COLO829 (cell line): ENCODE measurements at regions not wholly inside any gene's neighbourhood (a gene's known extent, or its start where the extent isn't known, plus 50 kb on each side); places are given as distances from the start of the nearest gene placed in this dataset.
"Not testable (repeated sequence)": the region's sequence is repeated elsewhere in the genome, so short reads cannot be mapped to it uniquely, and the experiment has no call there.

Experiments used
- DNase-seq: peaks from one replicate; pipeline ENCODE4 v3.0.0; 2012; ENCODE audit warnings: low spot score

DNA sequence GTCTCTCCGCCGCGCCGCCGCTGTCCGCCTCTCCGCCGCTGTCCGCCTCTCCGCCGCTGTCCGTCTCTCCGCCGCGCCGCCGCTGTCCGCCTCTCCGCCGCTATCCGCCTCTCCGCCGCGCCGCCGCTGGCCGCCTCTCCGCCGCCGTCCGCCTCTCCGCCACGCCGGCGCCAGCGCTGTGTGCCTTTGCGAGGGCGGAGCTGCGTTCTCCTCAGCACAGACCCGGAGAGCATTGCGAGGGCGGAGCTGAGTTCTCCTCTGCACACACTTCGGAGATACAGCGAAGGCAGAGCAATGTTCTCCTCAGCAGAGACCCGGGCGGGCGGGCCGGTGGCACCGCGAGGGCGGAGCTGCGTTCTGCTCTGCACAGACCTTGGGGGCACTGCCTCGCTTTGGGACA, 327.4 kb upstream of the PLGLB1 start:
- DNase-seq: not testable (repeated sequence)

- DNase-seq: not testable (repeated sequence)
Measured at GRCh38 chr2:87352178-87352934, 330.7 kb upstream of the PLGLB1 start.

GRCh38 chr2:87353408-87353807, 331.8 kb upstream of the PLGLB1 start:
- DNase-seq: not testable (repeated sequence)

GRCh38 chr2:87354102-87354501, 332.5 kb upstream of the PLGLB1 start:
- not testable (repeated sequence) for DNase-seq

DNA sequence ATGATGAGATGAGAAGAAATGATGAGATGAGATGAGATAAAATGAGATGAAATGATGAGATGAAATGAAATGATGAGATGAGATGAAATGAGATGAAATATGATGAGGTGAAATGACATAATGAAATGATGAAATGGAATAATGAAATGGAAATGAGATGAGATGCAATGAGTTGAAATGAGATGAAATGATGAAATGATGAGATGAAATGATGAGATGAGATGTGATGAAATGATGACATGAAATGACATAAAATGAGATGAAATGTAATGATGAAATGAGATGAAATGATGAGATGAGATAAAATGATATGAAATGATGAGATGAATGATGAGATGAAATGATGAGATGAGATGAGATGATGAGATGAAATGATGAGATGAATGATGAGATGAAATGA, 338.6 kb upstream of the PLGLB1 start:
- not testable (repeated sequence) for DNase-seq

- DNase-seq: not testable (repeated sequence)
Measured at GRCh38 chr2:87360927-87361326, 339.3 kb upstream of the PLGLB1 start.

DNA sequence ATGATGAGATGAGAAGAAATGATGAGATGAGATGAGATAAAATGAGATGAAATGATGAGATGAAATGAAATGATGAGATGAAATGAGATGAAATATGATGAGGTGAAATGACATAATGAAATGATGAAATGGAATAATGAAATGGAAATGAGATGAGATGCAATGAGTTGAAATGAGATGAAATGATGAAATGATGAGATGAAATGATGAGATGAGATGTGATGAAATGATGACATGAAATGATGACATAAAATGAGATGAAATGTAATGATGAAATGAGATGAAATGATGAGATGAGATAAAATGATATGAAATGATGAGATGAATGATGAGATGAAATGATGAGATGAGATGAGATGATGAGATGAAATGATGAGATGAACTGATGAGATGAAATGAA, 340.2 kb upstream of the PLGLB1 start:
- not testable (repeated sequence) for DNase-seq

GRCh38 chr2:87364379-87364778, 342.7 kb upstream of the PLGLB1 start:
- not testable (repeated sequence) for DNase-seq

DNA sequence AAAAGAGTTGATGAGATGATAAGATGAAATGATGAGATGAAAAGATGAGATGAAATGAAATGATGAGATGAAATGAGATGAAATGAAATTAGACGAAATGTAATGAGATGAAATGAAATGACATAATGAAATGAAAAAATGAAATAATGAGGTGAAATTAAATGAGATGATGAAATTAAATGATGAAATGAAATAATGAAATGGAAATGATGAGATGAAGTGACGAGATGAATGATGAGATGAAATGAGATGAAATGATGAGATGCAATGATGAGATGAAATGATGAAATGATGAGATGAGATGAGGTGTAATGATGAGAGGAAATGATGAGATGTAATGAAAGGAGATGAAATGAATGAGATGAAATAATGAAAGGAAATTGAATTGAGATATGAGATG, 343.4 kb upstream of the PLGLB1 start:
- DNase-seq: not testable (repeated sequence)

GRCh38 chr2:87386063-87386560, 361.8 kb upstream of the PLGLB2 start:
- not testable (repeated sequence) for DNase-seq

DNA sequence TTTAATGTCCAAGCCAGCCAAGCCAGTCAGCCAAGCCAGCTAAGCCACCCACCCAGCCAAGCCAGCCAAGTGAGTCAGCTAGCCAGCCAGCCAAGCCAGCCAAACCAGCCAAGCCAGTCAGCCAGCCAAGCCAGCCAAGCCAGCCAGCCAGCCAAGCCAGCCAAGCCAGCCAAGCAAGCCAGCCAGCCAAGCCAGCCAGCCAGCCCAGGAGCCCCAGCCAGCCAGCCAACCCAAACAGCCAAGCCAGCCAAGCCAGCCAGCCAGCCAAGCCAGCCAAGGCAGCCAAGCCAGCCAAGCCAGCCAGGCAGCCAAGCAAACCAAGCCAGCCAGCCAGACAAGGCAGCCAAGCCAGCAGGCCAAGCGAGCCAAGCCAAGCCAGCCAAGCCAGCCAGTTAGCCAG, 352.1 kb upstream of the PLGLB2 start:
- not testable (repeated sequence) for DNase-seq

DNA sequence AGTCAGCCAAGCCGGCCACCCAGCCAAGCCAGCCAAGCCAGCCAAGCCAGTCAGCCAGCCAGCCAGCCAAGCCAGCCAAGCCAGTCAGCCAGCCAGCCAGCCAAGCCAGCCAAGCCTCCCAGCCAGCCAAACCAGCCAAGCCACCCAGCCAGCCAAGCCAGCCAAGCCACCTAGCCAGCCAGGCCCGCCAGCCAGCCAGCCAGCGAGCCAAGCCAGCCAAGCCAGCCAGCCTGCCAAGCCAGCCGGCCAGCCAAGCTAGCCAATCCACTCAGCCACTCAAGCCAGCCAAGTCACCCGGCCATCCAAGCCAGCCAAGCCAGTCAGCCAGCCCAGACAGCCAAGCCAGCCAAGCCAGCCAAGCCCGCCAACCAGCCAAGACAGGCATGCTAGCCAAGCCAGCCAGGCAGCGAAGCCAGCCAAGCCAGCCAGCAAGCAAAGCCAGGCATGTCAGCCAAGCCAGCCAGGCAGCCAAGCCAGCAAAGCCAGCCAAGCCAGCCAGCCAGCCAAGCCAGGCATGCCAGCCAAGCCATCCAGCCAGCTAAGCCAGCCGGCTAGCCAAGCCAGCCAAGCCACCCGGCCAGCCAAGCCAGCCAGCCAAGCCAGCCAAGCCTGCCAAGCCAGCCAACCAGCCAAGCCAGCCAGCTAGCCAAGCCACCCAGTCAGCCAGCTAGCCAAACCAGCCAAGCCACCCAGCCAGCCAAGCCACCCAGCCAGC, 351.2 kb upstream of the PLGLB2 start:
- not testable (repeated sequence) for DNase-seq

- DNase-seq: not testable (repeated sequence)
Measured at GRCh38 chr2:87397276-87398065, 350.4 kb upstream of the PLGLB2 start.

DNA sequence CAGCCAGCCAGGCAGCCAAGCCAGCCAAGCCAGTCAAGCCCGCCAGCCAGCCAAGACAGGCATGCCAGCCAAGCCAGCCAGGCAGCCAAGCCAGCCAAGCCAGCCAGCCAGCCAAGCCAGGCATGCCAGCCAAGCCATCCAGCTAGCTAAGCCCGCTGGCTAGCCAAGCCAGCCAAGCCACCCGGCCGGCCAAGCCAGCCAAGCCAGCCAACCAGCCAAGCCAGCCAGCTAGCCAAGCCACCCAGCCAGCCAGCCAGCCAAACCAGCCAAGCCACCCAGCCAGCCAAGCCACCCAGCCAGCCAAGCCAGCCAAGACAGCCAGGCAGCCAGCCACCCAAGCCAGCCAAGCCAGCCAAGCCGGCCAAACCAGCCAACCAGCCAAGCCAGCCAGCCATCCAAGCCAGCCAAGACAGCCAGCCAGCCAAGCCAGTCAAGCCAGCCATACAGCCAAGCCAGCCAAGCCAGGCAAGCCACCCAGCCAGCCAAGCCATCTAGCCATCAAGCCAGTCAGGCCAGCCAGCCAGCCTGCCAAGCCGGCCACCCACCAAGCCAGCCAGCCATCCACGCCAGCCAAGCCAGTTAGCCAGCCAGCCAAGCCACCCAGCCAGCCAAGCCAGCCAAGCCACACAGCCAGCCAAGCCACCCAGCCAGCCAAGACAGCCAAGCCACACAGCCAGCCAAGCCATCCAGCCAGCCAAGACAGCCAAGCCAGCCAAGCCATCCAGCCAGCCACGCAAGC, 349.2 kb upstream of the PLGLB2 start:
- not testable (repeated sequence) for DNase-seq

- no peak for DNase-seq
Measured at GRCh38 chr2:87401726-87402345, 346.1 kb upstream of the PLGLB2 start.

GRCh38 chr2:87403893-87404175, 344.1 kb upstream of the PLGLB2 start:
- no peak for DNase-seq

GRCh38 chr2:87404411-87405255, 343.3 kb upstream of the PLGLB2 start:
- not testable (repeated sequence) for DNase-seq

DNA sequence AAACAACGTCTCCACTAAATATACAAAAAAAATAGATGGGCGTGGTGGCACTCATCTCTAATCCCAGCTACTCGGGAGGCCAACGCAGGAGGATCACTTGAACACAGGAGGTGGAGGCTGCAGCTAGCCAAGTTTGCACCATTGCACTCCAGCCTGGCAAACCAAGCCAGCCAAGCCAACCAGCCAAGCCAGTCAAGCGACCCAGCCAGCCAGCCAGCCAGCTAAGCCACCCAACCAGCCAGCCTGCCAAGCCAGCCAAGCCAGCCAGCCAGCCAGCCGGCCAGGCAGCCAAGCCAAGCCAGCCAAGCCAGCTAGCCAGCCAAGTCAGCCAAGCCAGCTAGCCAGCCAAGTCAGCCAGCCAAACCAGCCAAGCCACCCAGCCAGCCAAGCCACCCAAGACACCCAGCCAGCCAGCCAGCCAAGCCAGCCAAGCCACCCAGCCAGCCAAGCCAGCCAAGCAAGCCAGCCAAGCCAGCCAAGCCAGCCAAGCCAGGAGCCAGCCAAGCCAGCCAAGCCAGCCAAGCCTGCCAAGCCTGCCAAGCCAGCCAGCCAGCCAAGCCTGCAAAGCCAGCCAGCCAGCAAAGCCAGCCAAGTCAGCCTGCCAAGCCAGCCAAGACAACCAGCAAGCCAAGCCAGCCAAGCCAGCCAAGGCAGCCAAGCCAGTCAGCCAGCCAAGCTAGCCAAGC, 342.2 kb upstream of the PLGLB2 start:
- DNase-seq: not testable (repeated sequence)

DNA sequence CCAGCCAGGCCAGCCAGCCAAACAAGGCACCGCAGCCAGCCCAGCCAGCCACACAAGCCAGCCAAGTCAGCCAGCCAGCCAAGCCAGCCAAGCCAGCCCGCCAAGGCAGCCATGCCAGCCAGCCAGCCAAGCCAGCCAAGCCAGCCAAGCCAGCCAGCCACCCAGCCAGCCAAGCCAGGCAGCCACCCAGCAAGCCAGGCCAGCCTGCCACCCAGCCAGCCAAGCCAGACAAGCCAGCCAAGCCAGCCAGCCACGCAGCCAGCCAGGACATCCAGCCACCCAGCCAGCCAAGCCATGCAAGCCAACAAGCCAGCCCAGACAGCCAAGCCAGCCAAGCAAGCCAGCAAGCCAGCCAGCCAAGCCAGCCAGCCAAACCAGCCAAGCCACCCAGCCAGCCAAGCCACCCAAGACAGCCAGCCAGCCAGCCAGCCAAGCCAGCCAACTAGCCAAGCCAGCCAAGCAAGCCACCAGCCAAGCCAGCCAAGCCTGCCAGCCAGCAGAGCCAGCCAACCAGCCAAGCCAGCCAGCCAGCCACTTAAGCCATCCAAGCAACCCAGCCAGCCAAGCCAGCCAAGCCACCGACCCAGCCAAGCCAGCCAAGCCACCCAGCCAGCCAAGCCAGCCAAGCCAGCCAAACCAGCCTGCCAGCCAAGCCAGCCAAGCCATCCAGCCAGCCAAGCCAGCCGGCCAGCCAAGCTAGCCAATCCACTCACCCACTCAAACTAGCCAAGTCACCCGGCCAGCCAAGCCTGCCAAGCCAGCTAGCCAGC, 341.3 kb upstream of the PLGLB2 start:
- not testable (repeated sequence) for DNase-seq
